GM21723 (cell line): ENCODE measurements at regions not wholly inside any gene's neighbourhood (a gene's known extent, or its start where the extent isn't known, plus 50 kb on each side); places are given as distances from the start of the nearest gene placed in this dataset.

Experiments used
- ATAC-seq: cut with Tn5 transposase; IDR thresholded peaks from one replicate; pipeline ENCODE4 v1.9.1; 2021; ENCODE audit warnings: mild to moderate bottlenecking, moderate library complexity; ENCODE audit not compliant: unreplicated experiment

- no peak for ATAC-seq
Observed at GRCh38 chr2:117698819-117699218, 115.7 kb upstream of the DDX18 start.

GRCh38 chr2:117700471-117700870 lies 114.0 kb upstream of the DDX18 start:
- no peak for ATAC-seq

- ATAC-seq: no peak
Observed at GRCh38 chr2:117701365-117701764, 113.1 kb upstream of the DDX18 start.

GRCh38 chr2:117702098-117702497 lies 112.4 kb upstream of the DDX18 start:
- no peak for ATAC-seq

- no peak for ATAC-seq
Observed at GRCh38 chr2:117703858-117704257, 110.6 kb upstream of the DDX18 start.

- ATAC-seq: no peak
Observed at GRCh38 chr2:117704818-117705217, 109.7 kb upstream of the DDX18 start.

- no peak for ATAC-seq
Observed at GRCh38 chr2:117707874-117708273, 106.6 kb upstream of the DDX18 start.

- ATAC-seq: no peak
Observed at GRCh38 chr2:117712684-117713083, 101.8 kb upstream of the DDX18 start.

- no peak for ATAC-seq
Observed at GRCh38 chr2:117714110-117714509, 100.4 kb upstream of the DDX18 start.

- no peak for ATAC-seq
Observed at GRCh38 chr2:117714745-117715417, 99.6 kb upstream of the DDX18 start.

- no peak for ATAC-seq
Observed at GRCh38 chr2:117716505-117716904, 98.0 kb upstream of the DDX18 start.

- ATAC-seq: no peak
Observed at GRCh38 chr2:117717072-117717471, 97.4 kb upstream of the DDX18 start.

- no peak for ATAC-seq
Observed at GRCh38 chr2:117718048-117718447, 96.4 kb upstream of the DDX18 start.

- no peak for ATAC-seq
Observed at GRCh38 chr2:117720765-117721164, 93.7 kb upstream of the DDX18 start.

GRCh38 chr2:117723483-117723882 lies 91.0 kb upstream of the DDX18 start:
- ATAC-seq: no peak

GRCh38 chr2:117723888-117724434 lies 90.5 kb upstream of the DDX18 start:
- no peak for ATAC-seq

- no peak for ATAC-seq
Observed at GRCh38 chr2:117726747-117727146, 87.7 kb upstream of the DDX18 start.

GRCh38 chr2:117737846-117738245 lies 76.6 kb upstream of the DDX18 start:
- no peak for ATAC-seq

GRCh38 chr2:117738991-117739839 lies 75.3 kb upstream of the DDX18 start:
- no peak for ATAC-seq

- ATAC-seq: no peak
Observed at GRCh38 chr2:117745537-117745936, 69.0 kb upstream of the DDX18 start.

- ATAC-seq: no peak
Observed at GRCh38 chr2:117755768-117756167, 58.7 kb upstream of the DDX18 start.

- no peak for ATAC-seq
Observed at GRCh38 chr2:117760916-117761315, 53.6 kb upstream of the DDX18 start.
